H9 (cell line): ENCODE measurements at regions not wholly inside any gene's neighbourhood (a gene's known extent, or its start where the extent isn't known, plus 50 kb on each side); places are given as distances from the start of the nearest gene placed in this dataset.

Experiments used
- DNase-seq: peaks from one replicate; pipeline ENCODE4 v3.0.0-alpha.2; 2017
- H2AFZ ChIP-seq: one replicate; pipeline ENCODE4 v1.6.1; 2013; ENCODE audit warnings: mild to moderate bottlenecking, low read length, control low read depth, moderate library complexity
- H2AK5ac ChIP-seq: 2 replicates; pipeline ENCODE4 v1.6.1; 2013; ENCODE audit warnings: low read length, control low read depth, mixed read lengths; ENCODE audit not compliant: insufficient read length
- H2BK120ac ChIP-seq: one replicate; pipeline ENCODE4 v1.6.1; 2013; ENCODE audit warnings: low read depth, mild to moderate bottlenecking, low read length, control low read depth, inconsistent platforms; ENCODE audit not compliant: poor library complexity, severe bottlenecking
- H2BK12ac ChIP-seq: 2 replicates; pipeline ENCODE4 v1.6.1; 2013; ENCODE audit warnings: low read length, control low read depth, mixed read lengths, low read depth; ENCODE audit not compliant: insufficient read length
- H2BK15ac ChIP-seq: 2 replicates; pipeline ENCODE4 v1.6.1; 2013; ENCODE audit warnings: low read depth, low read length, control low read depth
- H2BK20ac ChIP-seq: one replicate; pipeline ENCODE4 v1.6.1; 2013; ENCODE audit warnings: low read depth, mild to moderate bottlenecking, low read length, control low read depth, inconsistent platforms; ENCODE audit not compliant: poor library complexity, severe bottlenecking
- H2BK5ac ChIP-seq: 2 replicates; pipeline ENCODE4 v1.6.1; 2013; ENCODE audit warnings: low read length, control low read depth, mixed read lengths; ENCODE audit not compliant: insufficient read length
- H3K14ac ChIP-seq: 2 replicates; pipeline ENCODE4 v1.6.1; 2013; ENCODE audit warnings: low read length, control low read depth; ENCODE audit not compliant: insufficient read depth
- H3K18ac ChIP-seq: 2 replicates; pipeline ENCODE4 v1.6.1; 2013; ENCODE audit warnings: low read depth, mild to moderate bottlenecking, mixed read lengths, low read length, control low read depth; ENCODE audit not compliant: insufficient read length
- H3K23ac ChIP-seq: 2 replicates; pipeline ENCODE4 v1.6.1; 2013; ENCODE audit warnings: low read length, control low read depth, mixed read lengths, low read depth; ENCODE audit not compliant: insufficient read length
- H3K23me2 ChIP-seq: 2 replicates; pipeline ENCODE4 v1.6.1; 2013; ENCODE audit warnings: low read depth, mild to moderate bottlenecking, mixed read lengths, low read length, control low read depth; ENCODE audit not compliant: insufficient read length, poor library complexity, severe bottlenecking
- H3K27ac ChIP-seq: 2 replicates; pipeline ENCODE4 v1.5.1; 2013; ENCODE audit warnings: low read length, control low read depth, mixed read lengths, low read depth; ENCODE audit not compliant: insufficient read length
- H3K27me3 ChIP-seq: 2 replicates; pipeline ENCODE4 v1.6.1; 2013; ENCODE audit warnings: low read length, control low read depth, inconsistent platforms; ENCODE audit not compliant: insufficient read depth
- H3K4ac ChIP-seq: 2 replicates; pipeline ENCODE4 v1.6.1; 2013; ENCODE audit warnings: low read depth, mild to moderate bottlenecking, control low read depth, inconsistent platforms, low read length, moderate library complexity
- H3K4me1 ChIP-seq: 2 replicates; pipeline ENCODE4 v1.6.1; 2013; ENCODE audit warnings: low read length, control low read depth, inconsistent platforms; ENCODE audit not compliant: insufficient read depth
- H3K4me2 ChIP-seq: 2 replicates; pipeline ENCODE4 v1.6.1; 2013; ENCODE audit warnings: low read length, control low read depth, mixed read lengths; ENCODE audit not compliant: insufficient read length, insufficient read depth
- H3K56ac ChIP-seq: 2 replicates; pipeline ENCODE4 v1.6.1; 2013; ENCODE audit warnings: low read depth, mild to moderate bottlenecking, mixed read lengths, low read length, control low read depth; ENCODE audit not compliant: insufficient read length
- H3K79me1 ChIP-seq: 2 replicates; pipeline ENCODE4 v1.6.1; 2013; ENCODE audit warnings: low read depth, mild to moderate bottlenecking, moderate library complexity, low read length, control low read depth, inconsistent platforms; ENCODE audit not compliant: insufficient read depth, poor library complexity, severe bottlenecking
- H3K79me2 ChIP-seq: 2 replicates; pipeline ENCODE4 v1.6.1; 2013; ENCODE audit warnings: low read length, control low read depth, inconsistent platforms; ENCODE audit not compliant: insufficient read depth
- H3K9ac ChIP-seq: 2 replicates; pipeline ENCODE4 v1.6.1; 2013; ENCODE audit warnings: low read length, control low read depth, mixed read lengths; ENCODE audit not compliant: insufficient read length; ENCODE audit errors: extremely low read depth
- H3K9me3 ChIP-seq: one replicate; pipeline ENCODE4 v1.6.1; 2013; ENCODE audit warnings: low read depth, low read length, inconsistent platforms; ENCODE audit not compliant: control insufficient read depth
- H3T11ph ChIP-seq: one replicate; pipeline ENCODE4 v1.6.1; 2013; ENCODE audit warnings: mild to moderate bottlenecking, low read length, control low read depth, inconsistent platforms
- H4K20me1 ChIP-seq: one replicate; pipeline ENCODE4 v1.6.1; 2013; ENCODE audit not compliant: control insufficient read depth, insufficient read length, insufficient read depth
- H4K5ac ChIP-seq: 2 replicates; pipeline ENCODE4 v1.6.1; 2013; ENCODE audit warnings: low read depth, mild to moderate bottlenecking, mixed read lengths, low read length, control low read depth; ENCODE audit not compliant: insufficient read length
- H4K8ac ChIP-seq: replicated peaks from 2 replicates; pipeline ENCODE4 v1.6.1; 2013; ENCODE audit warnings: low read length, control low read depth, mixed read lengths, low read depth; ENCODE audit not compliant: insufficient read length
- H4K91ac ChIP-seq: 2 replicates; pipeline ENCODE4 v1.6.1; 2013; ENCODE audit warnings: low read depth, mild to moderate bottlenecking, moderate library complexity, mixed read lengths, low read length, control low read depth; ENCODE audit not compliant: insufficient read length
- H3K27ac Mint-ChIP-seq, 3 experiments: 2 replicates in 2 of 3; 3 replicates in 1 of 3; pipeline ENCODE4 v1.8.0; 2020 to 2021; ENCODE audit warnings: mixed read lengths in 3 of 3, mild to moderate bottlenecking in 1 of 3, moderate library complexity in 1 of 3
- H3K27me3 Mint-ChIP-seq: 2 replicates; pipeline ENCODE4 v1.8.0; 2021; ENCODE audit warnings: low read depth, mild to moderate bottlenecking, moderate library complexity, mixed read lengths
- H3K36me3 Mint-ChIP-seq, 3 experiments: 2 replicates in 2 of 3; 3 replicates in 1 of 3; pipeline ENCODE4 v1.8.0; 2020 to 2021; ENCODE audit warnings: low read depth in 3 of 3, mixed read lengths in 3 of 3; ENCODE audit not compliant: insufficient read depth in 1 of 3
- H3K4me1 Mint-ChIP-seq, 2 experiments: 2 replicates each; pipeline ENCODE4 v1.8.0; 2020; ENCODE audit warnings: mixed read lengths in 2 of 2
- H3K4me3 Mint-ChIP-seq, 2 experiments: 2 replicates in 1 of 2; 3 replicates in 1 of 2; pipeline ENCODE4 v1.8.0; 2020 to 2021; ENCODE audit warnings: mild to moderate bottlenecking in 2 of 2, mixed read lengths in 2 of 2, moderate library complexity in 1 of 2
- H3K9me3 Mint-ChIP-seq, 2 experiments: 2 replicates in 1 of 2; 3 replicates in 1 of 2; pipeline ENCODE4 v1.8.0; 2020; ENCODE audit warnings: mild to moderate bottlenecking in 2 of 2, mixed read lengths in 2 of 2, moderate library complexity in 1 of 2
- CTCF ChIP-seq: fragments of 200-600 bp; sonication (generic); conservative IDR thresholded peaks from 3 replicates; pipeline ENCODE4 v1.8.0; 2021; ENCODE audit warnings: antibody characterized with exemption, mild to moderate bottlenecking

GRCh38 chr5:145110834-145111233, 724.3 kb downstream of the PRELID2 start:
- Histone ChIP-seq H4K8ac (no peak overlapping the region), H3K9ac (no peak overlapping the region), H2AK5ac (no peak overlapping the region), H3K27ac (no peak overlapping the region), H3K4me1 (peaks cover 5% of the 10 kb centered on the region; the same call in 1 of the 2 replicates), H3K79me1 (no peaks in the 10 kb centered on the region), H2BK12ac (no peak overlapping the region), H2BK15ac (no peak overlapping the region), H2BK20ac (no peak overlapping the region), H4K5ac (no peak overlapping the region), H3K18ac (no peak overlapping the region), H3K79me2 (no peaks in the 10 kb centered on the region), H3K23ac (no peak overlapping the region), H4K91ac (no peak overlapping the region), H3K4ac (no peak overlapping the region), H3K9me3 (no peaks in the 10 kb centered on the region), H3T11ph (no peak overlapping the region), H3K4me2 (no peak overlapping the region), H4K20me1 (no peaks in the 10 kb centered on the region), H2BK5ac (no peak overlapping the region), H2AFZ (no peak overlapping the region), H3K56ac (no peak overlapping the region), H2BK120ac (no peak overlapping the region), H3K14ac (no peak overlapping the region), H3K27me3 (no peaks in the 10 kb centered on the region), H3K23me2 (no peaks in the 10 kb centered on the region)
- no peak overlapping the region for H3K27ac Mint-ChIP-seq
- no peak for TF ChIP-seq CTCF
- peaks cover 14 to 17% of the 10 kb centered on the region in 2 experiments for H3K4me1 Mint-ChIP-seq
- H3K27me3 Mint-ChIP-seq = no peaks in the 10 kb centered on the region
- no peak for DNase-seq
- H3K4me3 Mint-ChIP-seq = no peak overlapping the region
- no peaks in the 10 kb centered on the region; a peak in 1 of 5 replicates for H3K9me3 Mint-ChIP-seq
- H3K36me3 Mint-ChIP-seq = no peaks in the 10 kb centered on the region; a peak in 1 of 7 replicates
